H1 (cell line): ENCODE measurements at regions not wholly inside any gene's neighbourhood (a gene's known extent, or its start where the extent isn't known, plus 50 kb on each side); places are given as distances from the start of the nearest gene placed in this dataset.
"Not testable (repeated sequence)": the region's sequence is repeated elsewhere in the genome, so short reads cannot be mapped to it uniquely, and the experiment has no call there.

Experiments
- GABPA ChIP-seq: IDR thresholded peaks from 2 replicates; pipeline ENCODE4 v1.6.1; 2011; ENCODE audit warnings: mild to moderate bottlenecking, low read length, moderate library complexity, borderline replicate concordance; ENCODE audit not compliant: insufficient read depth
- POLR2A ChIP-seq, 2 experiments: IDR thresholded peaks; 1 replicate in 1 of 2; 2 replicates in 1 of 2; pipeline ENCODE4 v1.6.1; 2011; ENCODE audit warnings: low read depth in 2 of 2, low read length in 2 of 2, mild to moderate bottlenecking in 2 of 2; ENCODE audit errors: control extremely low read depth in 1 of 2
- SIN3A ChIP-seq, 2 experiments: IDR thresholded peaks in 1 of 2; conservative IDR thresholded peaks in 1 of 2; 2 replicates each; pipeline ENCODE4 v1.6.1; 2011 to 2012; ENCODE audit warnings: low read length in 2 of 2, improper control_type of control experiment in 1 of 2, low read depth in 1 of 2, mild to moderate bottlenecking in 1 of 2
- SIRT6 ChIP-seq: IDR thresholded peaks from one replicate; pipeline ENCODE4 v1.7.1; 2012; ENCODE audit warnings: low read length, inconsistent platforms
- TF ChIP-seq, protein P1 (sequence below): IDR thresholded peaks from 2 replicates; pipeline ENCODE4 v1.6.1; 2012; ENCODE audit warnings: inconsistent platforms
- TF ChIP-seq, protein P2 (sequence below), 3 experiments: IDR thresholded peaks; 1 replicate in 2 of 3; 2 replicates in 1 of 3; pipeline versions ENCODE4 v1.5.1 to v1.6.1; 2011; ENCODE audit warnings: low read length in 3 of 3, mild to moderate bottlenecking in 3 of 3, inconsistent platforms in 2 of 3, low read depth in 1 of 3, moderate library complexity in 1 of 3; ENCODE audit not compliant: insufficient read depth in 1 of 3; ENCODE audit errors: control extremely low read depth in 1 of 3

DNA sequence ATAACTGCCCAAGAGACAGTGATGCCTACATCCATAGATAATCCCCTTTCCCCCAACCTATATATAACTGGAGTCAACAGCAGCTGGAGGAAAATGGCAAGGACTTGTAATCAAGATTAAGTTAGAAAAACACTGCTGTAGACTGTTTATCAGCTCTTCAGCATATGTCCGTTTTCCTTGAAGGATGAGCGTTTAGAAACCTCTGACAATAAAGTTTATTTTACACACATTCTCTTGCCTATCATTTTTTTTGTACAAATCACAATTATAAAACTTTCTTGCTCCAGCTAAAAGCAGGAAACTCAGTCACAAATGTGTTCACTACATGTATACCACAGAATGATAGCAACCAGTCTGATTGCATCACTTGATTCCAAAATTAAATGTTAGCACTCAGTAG is 50.8 kb downstream of the PPIAL4G start:
- TF ChIP-seq POLR2A (IDR thresholded peaks at IDR 0.05; ENCODE audit: control extremely low read depth in 1 of 2, low read depth in 2 of 2, low read length in 2 of 2); SIN3A (conservative IDR thresholded peaks at IDR 0.05 in 1 of 2, IDR thresholded peaks at IDR 0.05 in 1 of 2; ENCODE audit: low read depth in 1 of 2, low read length in 2 of 2); GABPA; SIRT6: not testable (repeated sequence)
- TF ChIP-seq, protein P1, sequence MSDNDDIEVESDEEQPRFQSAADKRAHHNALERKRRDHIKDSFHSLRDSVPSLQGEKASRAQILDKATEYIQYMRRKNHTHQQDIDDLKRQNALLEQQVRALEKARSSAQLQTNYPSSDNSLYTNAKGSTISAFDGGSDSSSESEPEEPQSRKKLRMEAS: not testable (repeated sequence)
- TF ChIP-seq, protein P2, sequence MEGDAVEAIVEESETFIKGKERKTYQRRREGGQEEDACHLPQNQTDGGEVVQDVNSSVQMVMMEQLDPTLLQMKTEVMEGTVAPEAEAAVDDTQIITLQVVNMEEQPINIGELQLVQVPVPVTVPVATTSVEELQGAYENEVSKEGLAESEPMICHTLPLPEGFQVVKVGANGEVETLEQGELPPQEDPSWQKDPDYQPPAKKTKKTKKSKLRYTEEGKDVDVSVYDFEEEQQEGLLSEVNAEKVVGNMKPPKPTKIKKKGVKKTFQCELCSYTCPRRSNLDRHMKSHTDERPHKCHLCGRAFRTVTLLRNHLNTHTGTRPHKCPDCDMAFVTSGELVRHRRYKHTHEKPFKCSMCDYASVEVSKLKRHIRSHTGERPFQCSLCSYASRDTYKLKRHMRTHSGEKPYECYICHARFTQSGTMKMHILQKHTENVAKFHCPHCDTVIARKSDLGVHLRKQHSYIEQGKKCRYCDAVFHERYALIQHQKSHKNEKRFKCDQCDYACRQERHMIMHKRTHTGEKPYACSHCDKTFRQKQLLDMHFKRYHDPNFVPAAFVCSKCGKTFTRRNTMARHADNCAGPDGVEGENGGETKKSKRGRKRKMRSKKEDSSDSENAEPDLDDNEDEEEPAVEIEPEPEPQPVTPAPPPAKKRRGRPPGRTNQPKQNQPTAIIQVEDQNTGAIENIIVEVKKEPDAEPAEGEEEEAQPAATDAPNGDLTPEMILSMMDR (IDR thresholded peaks at IDR 0.05; ENCODE audit: control extremely low read depth in 1 of 3, insufficient read depth in 1 of 3, low read depth in 1 of 3, low read length in 3 of 3): not testable (repeated sequence)
